Esophagus squamous epithelium (tissue), 4 donors: ENCODE measurements at regions not wholly inside any gene's neighbourhood (a gene's known extent, or its start where the extent isn't known, plus 50 kb on each side); places are given as distances from the start of the nearest gene placed in this dataset.

ENCODE experiments used
- CTCF ChIP-seq, 6 experiments: fragments of 450-650 bp in 4 of 6; fragments of 200-600 bp in 2 of 6; sonication (generic) in 2 of 6; IDR thresholded peaks; one replicate each; pipeline ENCODE4 v1.5.1; 2016 to 2019; ENCODE audit warnings: antibody characterized with exemption in 6 of 6, mild to moderate bottlenecking in 4 of 6, moderate library complexity in 4 of 6
- POLR2A ChIP-seq, 4 donors: fragments of 450-650 bp; IDR thresholded peaks; one replicate each; pipeline ENCODE4 v1.6.1; 2017; ENCODE audit warnings: antibody characterized with exemption in 4 of 4, mild to moderate bottlenecking in 4 of 4, moderate library complexity in 3 of 4

GRCh38 chr11:69924308-69925161 is 105.3 kb upstream of the FGF3 start:
- TF ChIP-seq POLR2A (IDR thresholded peaks at IDR 0.05) = no peak
- TF ChIP-seq CTCF (IDR thresholded peaks at IDR 0.05) = no peak
